ENCODE measurements at regions not wholly inside any gene's neighbourhood (a gene's known extent, or its start where the extent isn't known, plus 50 kb on each side); places are given as distances from the start of the nearest gene placed in this dataset.

DNA sequence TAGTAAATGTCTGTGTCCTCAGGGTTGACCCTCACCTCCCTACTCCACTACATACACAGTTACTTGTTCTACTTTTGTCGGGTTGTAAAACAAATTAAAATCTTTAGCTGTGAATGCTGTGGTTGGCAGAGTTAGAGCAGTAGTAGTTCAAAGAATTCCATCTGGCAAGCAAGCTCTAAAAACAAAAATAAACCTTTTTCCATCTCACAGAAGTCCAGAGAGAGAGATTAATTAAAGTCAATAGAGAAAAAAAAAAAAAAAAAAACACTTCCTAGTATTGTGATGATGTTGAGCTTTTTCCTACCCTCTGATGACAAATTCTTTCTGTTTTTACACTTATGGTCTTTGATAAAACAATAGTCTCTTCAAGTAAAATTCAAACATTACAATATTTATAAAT lies 338.4 kb downstream of the PCDH17 start:
- TF ChIP-seq EZH2 (IDR thresholded peaks at IDR 0.05; ENCODE audit: low read length, unreplicated experiment) = no peak
- TF ChIP-seq, protein P1, sequence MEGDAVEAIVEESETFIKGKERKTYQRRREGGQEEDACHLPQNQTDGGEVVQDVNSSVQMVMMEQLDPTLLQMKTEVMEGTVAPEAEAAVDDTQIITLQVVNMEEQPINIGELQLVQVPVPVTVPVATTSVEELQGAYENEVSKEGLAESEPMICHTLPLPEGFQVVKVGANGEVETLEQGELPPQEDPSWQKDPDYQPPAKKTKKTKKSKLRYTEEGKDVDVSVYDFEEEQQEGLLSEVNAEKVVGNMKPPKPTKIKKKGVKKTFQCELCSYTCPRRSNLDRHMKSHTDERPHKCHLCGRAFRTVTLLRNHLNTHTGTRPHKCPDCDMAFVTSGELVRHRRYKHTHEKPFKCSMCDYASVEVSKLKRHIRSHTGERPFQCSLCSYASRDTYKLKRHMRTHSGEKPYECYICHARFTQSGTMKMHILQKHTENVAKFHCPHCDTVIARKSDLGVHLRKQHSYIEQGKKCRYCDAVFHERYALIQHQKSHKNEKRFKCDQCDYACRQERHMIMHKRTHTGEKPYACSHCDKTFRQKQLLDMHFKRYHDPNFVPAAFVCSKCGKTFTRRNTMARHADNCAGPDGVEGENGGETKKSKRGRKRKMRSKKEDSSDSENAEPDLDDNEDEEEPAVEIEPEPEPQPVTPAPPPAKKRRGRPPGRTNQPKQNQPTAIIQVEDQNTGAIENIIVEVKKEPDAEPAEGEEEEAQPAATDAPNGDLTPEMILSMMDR (conservative IDR thresholded peaks at IDR 0.05; ENCODE audit: low read depth, low read length) = no peak
- TF ChIP-seq EZH2phosphoT487 (IDR thresholded peaks at IDR 0.05; ENCODE audit: borderline replicate concordance, low read length) = no peak
